ENCODE measurements at regions not wholly inside any gene's neighbourhood (a gene's known extent, or its start where the extent isn't known, plus 50 kb on each side); places are given as distances from the start of the nearest gene placed in this dataset.

DNA sequence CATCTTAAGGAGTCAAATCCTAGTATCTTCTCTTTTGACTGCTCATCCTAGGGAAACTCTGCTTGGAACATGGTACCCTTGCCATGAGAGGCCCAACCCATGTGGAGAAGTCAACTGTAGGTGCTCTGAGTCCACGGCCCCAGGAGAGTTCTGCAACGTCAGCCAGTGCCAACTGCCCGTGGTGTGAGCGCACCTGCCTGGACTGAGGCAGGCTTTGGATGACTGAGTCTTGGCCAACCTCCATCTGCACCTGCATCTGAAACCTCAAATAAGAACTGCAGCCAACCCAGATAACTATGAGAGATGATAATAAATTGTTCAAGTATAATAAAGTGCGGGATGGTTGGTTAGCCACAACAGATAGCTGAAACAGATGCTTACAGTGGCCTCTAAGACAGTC lies 772.0 kb downstream of the TRIML1 start:
- no peak overlapping the region for H3K4me3 ChIP-seq (ENCODE audit: low read depth in 1 of 2, low read length in 2 of 2)
- H3K4me1 ChIP-seq (ENCODE audit: insufficient read depth, low read length), result no peaks in the 10 kb centered on the region
- H3K36me3 ChIP-seq (ENCODE audit: insufficient read depth, low read length), result no peaks in the 10 kb centered on the region
- no peak overlapping the region for H3K27ac ChIP-seq (ENCODE audit: low read depth, low read length)
- H3K9me3 ChIP-seq (ENCODE audit: low read length), result no peaks in the 10 kb centered on the region
- no peaks in the 10 kb centered on the region for H3K27me3 ChIP-seq (ENCODE audit: control insufficient read depth in 1 of 2, insufficient read depth in 2 of 2, low read length in 2 of 2)
- H3K9ac ChIP-seq (ENCODE audit: low read length), result no peak overlapping the region

DNA sequence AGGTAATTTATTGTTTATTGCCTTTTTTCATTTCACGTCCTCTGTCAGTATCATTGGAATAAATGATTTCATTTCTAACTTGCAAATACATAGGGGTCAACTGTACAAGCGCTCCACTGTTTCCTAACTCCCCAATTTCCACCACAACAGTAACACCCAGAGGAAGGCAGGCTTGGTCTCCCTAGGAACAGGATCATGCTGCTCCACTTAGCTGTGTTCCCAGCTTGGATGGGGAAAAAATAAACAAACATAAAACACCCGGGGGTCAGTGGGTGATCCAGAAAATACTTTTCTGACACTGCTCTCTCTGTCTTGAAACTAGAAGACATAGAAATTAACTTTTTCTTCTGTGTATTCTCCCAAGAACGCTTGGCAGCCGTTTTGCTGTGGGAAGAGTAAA lies 772.5 kb downstream of the TRIML1 start:
- Histone ChIP-seq H3K36me3 (ENCODE audit: insufficient read depth, low read length) (no peaks in the 10 kb centered on the region), H3K27me3 (ENCODE audit: control insufficient read depth in 1 of 2, insufficient read depth in 2 of 2, low read length in 2 of 2) (no peaks in the 10 kb centered on the region), H3K4me3 (ENCODE audit: low read depth in 1 of 2, low read length in 2 of 2) (no peak overlapping the region), H3K9ac (ENCODE audit: low read length) (no peak overlapping the region), H3K4me1 (ENCODE audit: insufficient read depth, low read length) (no peaks in the 10 kb centered on the region), H3K27ac (ENCODE audit: low read depth, low read length) (no peak overlapping the region), H3K9me3 (ENCODE audit: low read length) (no peaks in the 10 kb centered on the region)

DNA sequence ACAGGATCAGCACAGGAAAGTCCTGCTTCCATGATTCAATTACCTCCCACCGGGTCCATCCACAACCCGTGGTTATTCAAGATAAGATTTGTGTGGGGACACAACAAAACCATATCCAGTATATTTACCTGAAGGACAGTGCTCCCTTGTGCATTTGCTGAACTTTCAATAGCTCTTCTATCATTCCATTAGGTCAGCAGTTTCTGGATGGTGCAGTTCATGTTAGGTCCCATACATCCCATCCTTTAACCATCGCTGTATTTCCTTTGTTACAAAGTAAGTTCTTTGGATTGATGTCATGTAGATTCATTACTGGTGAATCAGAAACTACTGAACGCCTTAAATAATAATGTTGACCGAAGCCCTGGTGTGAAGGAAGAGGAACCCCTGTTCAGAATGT lies 775.9 kb downstream of the TRIML1 start:
- Histone ChIP-seq H3K9me3 (ENCODE audit: low read length) (no peaks in the 10 kb centered on the region), H3K4me3 (ENCODE audit: low read depth in 1 of 2, low read length in 2 of 2) (no peak overlapping the region), H3K9ac (ENCODE audit: low read length) (no peak overlapping the region), H3K27ac (ENCODE audit: low read depth, low read length) (no peak overlapping the region), H3K27me3 (ENCODE audit: control insufficient read depth in 1 of 2, insufficient read depth in 2 of 2, low read length in 2 of 2) (no peaks in the 10 kb centered on the region), H3K4me1 (ENCODE audit: insufficient read depth, low read length) (no peaks in the 10 kb centered on the region), H3K36me3 (ENCODE audit: insufficient read depth, low read length) (no peaks in the 10 kb centered on the region)

DNA sequence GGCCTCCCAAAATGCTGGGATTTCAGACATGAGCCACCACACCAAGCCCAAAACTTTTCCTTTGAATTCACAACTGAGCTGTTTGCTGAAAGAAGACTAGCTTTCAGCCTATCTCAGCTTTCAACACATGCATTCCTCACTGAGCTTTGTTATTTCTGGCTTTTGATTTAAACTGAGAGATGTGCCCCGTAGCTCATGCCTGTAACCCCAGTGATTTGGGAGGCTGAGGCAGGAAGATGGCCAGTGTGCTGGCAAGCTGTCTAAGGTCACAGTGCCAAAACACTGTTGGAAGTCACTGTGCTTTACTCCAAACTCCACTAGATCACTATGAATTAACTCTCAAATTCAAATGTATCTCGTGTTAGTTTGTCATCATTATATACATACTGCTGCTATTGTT lies 779.5 kb downstream of the TRIML1 start:
- Histone ChIP-seq H3K4me3 (ENCODE audit: low read depth in 1 of 2, low read length in 2 of 2) (no peak overlapping the region), H3K9me3 (ENCODE audit: low read length) (no peaks in the 10 kb centered on the region), H3K27ac (ENCODE audit: low read depth, low read length) (no peak overlapping the region), H3K4me1 (ENCODE audit: insufficient read depth, low read length) (no peaks in the 10 kb centered on the region), H3K27me3 (ENCODE audit: control insufficient read depth in 1 of 2, insufficient read depth in 2 of 2, low read length in 2 of 2) (no peaks in the 10 kb centered on the region), H3K36me3 (ENCODE audit: insufficient read depth, low read length) (no peaks in the 10 kb centered on the region), H3K9ac (ENCODE audit: low read length) (no peak overlapping the region)

DNA sequence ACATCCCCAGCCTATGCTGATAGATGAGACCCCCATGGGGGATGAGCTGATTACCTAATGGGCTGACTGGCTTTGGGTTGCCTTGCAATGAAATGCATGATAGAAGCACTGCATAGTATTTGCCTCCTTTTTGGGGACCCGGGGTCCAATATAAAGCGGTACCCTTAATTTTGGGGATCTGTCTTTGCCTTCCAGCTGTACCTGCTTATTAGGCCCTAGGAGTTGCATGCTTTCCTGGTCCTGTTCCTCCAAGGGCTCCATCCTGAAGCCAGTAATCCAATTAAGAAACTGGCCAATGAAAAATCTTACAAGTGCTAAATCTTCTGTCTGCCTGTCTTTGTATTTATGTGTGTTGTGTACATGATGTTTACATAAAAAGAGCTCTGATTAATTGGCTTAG lies 791.6 kb downstream of the TRIML1 start:
- no peak overlapping the region for H3K9ac ChIP-seq (ENCODE audit: low read length)
- no peaks in the 10 kb centered on the region for H3K36me3 ChIP-seq (ENCODE audit: insufficient read depth, low read length)
- H3K9me3 ChIP-seq (ENCODE audit: low read length), result no peaks in the 10 kb centered on the region
- H3K4me1 ChIP-seq (ENCODE audit: insufficient read depth, low read length), result no peaks in the 10 kb centered on the region
- no peaks in the 10 kb centered on the region for H3K27me3 ChIP-seq (ENCODE audit: control insufficient read depth in 1 of 2, insufficient read depth in 2 of 2, low read length in 2 of 2)
- H3K4me3 ChIP-seq (ENCODE audit: low read depth in 1 of 2, low read length in 2 of 2), result no peak overlapping the region
- H3K27ac ChIP-seq (ENCODE audit: low read depth, low read length), result no peak overlapping the region

DNA sequence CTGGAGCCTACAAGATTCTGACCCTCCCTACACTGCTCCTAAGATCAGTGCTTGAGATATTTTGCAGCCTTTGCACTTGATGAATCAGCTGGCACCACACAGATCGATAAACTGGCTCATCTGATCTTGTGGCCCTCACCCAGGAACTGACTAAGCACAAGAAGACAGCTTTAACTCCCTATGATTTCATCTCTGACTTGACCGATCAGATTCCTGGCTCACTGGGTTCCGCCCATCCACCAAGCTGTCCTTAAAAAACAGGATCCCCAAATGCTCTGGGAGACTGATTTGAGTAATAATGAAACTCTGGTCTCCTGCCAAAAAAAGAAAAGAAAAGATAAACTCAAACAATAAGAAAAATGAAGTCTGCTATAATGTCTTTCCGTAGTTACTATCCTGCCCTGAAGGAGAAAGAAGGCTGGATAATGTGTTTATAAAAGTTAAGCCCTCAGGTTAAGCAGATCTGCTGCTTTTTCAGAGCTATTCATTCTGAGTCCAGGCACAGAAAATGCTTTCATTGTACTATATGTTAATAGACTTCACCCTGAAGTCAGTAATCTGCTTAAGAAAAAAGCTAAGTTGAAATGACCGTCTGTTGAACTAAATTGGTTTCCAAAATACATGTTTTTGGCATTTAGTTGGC lies 795.2 kb downstream of the TRIML1 start:
- Histone ChIP-seq H3K27me3 (ENCODE audit: control insufficient read depth in 1 of 2, insufficient read depth in 2 of 2, low read length in 2 of 2) (no peaks in the 10 kb centered on the region), H3K9ac (ENCODE audit: low read length) (no peak overlapping the region), H3K9me3 (ENCODE audit: low read length) (no peaks in the 10 kb centered on the region), H3K4me1 (ENCODE audit: insufficient read depth, low read length) (no peaks in the 10 kb centered on the region), H3K36me3 (ENCODE audit: insufficient read depth, low read length) (no peaks in the 10 kb centered on the region), H3K27ac (ENCODE audit: low read depth, low read length) (no peak overlapping the region), H3K4me3 (ENCODE audit: low read depth in 1 of 2, low read length in 2 of 2) (no peak overlapping the region)

DNA sequence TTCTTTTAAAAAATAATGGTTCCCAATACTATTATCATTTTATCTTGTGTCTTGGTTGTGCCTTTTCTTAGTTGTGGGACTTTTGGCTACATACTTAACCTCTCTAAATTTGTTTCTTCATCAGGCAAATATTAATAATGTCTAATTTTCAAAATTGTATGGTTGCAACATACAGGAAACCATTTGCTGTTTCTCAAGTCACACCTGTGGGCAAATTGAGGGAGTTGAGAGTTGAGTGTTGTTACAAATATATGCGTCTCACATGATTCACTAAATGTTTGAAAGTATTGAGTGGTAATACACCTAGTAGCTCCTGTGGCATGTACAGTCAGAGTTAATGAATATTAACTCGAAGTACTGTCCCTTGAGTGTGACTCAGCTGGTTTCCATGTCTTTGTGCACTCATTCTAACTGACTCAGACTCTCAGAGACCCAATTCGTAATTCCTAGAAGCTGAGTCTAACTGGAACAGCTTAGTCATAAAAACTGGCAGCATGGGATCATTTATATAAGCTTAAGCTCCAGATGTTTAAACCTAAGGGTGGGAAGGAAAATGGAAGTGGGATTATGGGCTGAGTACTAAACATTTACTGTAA lies 802.4 kb downstream of the TRIML1 start:
- no peaks in the 10 kb centered on the region for H3K4me1 ChIP-seq (ENCODE audit: insufficient read depth, low read length)
- no peaks in the 10 kb centered on the region for H3K27me3 ChIP-seq (ENCODE audit: control insufficient read depth in 1 of 2, insufficient read depth in 2 of 2, low read length in 2 of 2)
- H3K27ac ChIP-seq (ENCODE audit: low read depth, low read length), result no peak overlapping the region
- H3K4me3 ChIP-seq (ENCODE audit: low read depth in 1 of 2, low read length in 2 of 2), result no peak overlapping the region
- no peak overlapping the region for H3K9ac ChIP-seq (ENCODE audit: low read length)
- H3K9me3 ChIP-seq (ENCODE audit: low read length), result no peaks in the 10 kb centered on the region
- H3K36me3 ChIP-seq (ENCODE audit: insufficient read depth, low read length), result no peaks in the 10 kb centered on the region

DNA sequence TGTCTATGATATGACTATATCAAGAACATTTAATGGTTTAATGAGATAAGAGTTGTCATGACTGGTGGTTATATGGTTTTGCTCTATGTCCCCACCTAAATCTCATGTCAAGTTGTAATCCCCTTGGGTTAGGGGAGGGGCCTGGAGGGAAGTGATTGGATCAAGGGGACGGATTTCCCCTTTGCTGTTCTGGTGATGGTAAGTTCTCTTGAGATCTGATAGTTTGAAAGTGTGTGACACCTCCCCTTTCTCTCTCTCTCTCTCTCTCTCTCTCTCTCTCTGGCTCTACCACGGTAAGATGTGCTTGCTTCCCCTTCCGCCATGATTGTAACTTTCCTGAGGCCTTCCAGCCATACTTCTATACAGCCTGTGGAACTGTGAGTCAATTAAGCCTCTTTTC lies 803.4 kb downstream of the TRIML1 start:
- Histone ChIP-seq H3K9me3 (ENCODE audit: low read length) (no peaks in the 10 kb centered on the region), H3K4me3 (ENCODE audit: low read depth in 1 of 2, low read length in 2 of 2) (no peak overlapping the region), H3K27ac (ENCODE audit: low read depth, low read length) (no peak overlapping the region), H3K4me1 (ENCODE audit: insufficient read depth, low read length) (no peaks in the 10 kb centered on the region), H3K9ac (ENCODE audit: low read length) (no peak overlapping the region), H3K36me3 (ENCODE audit: insufficient read depth, low read length) (no peaks in the 10 kb centered on the region), H3K27me3 (ENCODE audit: control insufficient read depth in 1 of 2, insufficient read depth in 2 of 2, low read length in 2 of 2) (no peaks in the 10 kb centered on the region)

DNA sequence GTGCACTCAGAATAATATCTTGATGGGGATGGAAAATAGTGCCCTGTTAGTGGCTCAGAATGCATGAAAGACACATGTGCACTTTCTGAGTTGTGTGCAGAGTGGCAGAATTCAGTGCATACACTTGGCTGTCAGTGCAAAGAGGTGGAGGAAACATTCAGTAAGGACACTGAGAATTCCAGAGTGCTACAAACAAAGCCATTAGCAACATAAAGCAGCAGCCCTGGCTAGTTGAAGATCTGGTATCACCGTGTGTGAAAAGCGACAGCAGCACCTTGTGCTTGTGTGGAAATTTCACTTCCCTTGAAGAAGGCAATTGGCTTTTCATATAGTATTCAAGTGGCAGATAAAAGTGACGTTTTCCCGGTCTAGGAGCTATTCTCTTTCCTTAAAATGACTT lies 810.4 kb downstream of the TRIML1 start:
- H3K4me1 ChIP-seq (ENCODE audit: insufficient read depth, low read length), result no peaks in the 10 kb centered on the region
- no peaks in the 10 kb centered on the region for H3K27me3 ChIP-seq (ENCODE audit: control insufficient read depth in 1 of 2, insufficient read depth in 2 of 2, low read length in 2 of 2)
- no peaks in the 10 kb centered on the region for H3K9me3 ChIP-seq (ENCODE audit: low read length)
- no peak overlapping the region for H3K27ac ChIP-seq (ENCODE audit: low read depth, low read length)
- no peak overlapping the region for H3K9ac ChIP-seq (ENCODE audit: low read length)
- H3K4me3 ChIP-seq (ENCODE audit: low read depth in 1 of 2, low read length in 2 of 2), result no peak overlapping the region
- H3K36me3 ChIP-seq (ENCODE audit: insufficient read depth, low read length), result no peaks in the 10 kb centered on the region

DNA sequence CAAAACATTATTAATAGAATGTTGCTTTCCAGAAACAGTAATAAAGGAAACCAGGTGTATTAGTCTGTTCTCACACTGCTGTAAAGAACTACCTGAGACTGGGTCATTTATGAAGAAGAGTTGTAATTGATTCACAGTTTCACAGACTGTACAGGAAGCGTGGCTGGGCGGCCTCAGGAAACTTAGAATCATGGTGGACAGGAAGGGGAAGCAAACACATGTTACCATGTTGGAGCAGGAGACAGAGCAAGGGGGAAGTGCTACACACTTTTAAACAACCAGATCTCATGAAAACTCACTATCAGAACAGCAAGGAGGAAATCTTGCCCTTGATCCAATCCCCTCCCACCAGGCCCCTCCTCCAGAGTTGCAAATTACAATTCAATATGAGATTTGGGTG lies 815.8 kb downstream of the TRIML1 start:
- Histone ChIP-seq H3K27ac (ENCODE audit: low read depth, low read length) (no peak overlapping the region), H3K4me1 (ENCODE audit: insufficient read depth, low read length) (no peaks in the 10 kb centered on the region), H3K36me3 (ENCODE audit: insufficient read depth, low read length) (no peaks in the 10 kb centered on the region), H3K27me3 (ENCODE audit: control insufficient read depth in 1 of 2, insufficient read depth in 2 of 2, low read length in 2 of 2) (no peaks in the 10 kb centered on the region), H3K9ac (ENCODE audit: low read length) (no peak overlapping the region), H3K4me3 (ENCODE audit: low read depth in 1 of 2, low read length in 2 of 2) (no peak overlapping the region), H3K9me3 (ENCODE audit: low read length) (no peaks in the 10 kb centered on the region)

DNA sequence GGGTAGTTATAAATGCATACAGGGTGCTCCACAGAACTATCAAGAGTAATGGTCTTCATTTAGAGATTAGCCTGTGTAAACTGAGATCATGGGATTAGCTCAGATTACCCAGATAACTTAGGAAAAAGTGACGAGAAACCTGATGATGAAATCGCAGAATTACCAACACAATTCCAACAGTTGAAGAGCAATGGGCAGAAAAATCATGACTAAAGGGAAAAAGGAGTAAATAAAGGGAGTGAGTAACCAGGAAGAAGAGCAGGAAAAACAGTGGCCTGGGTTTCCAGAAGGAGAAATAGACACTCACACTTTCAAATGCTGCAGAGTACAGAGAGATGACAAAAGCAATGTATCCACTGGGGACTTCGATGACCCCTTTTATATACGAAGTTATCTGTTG lies 817.3 kb downstream of the TRIML1 start:
- Histone ChIP-seq H3K9me3 (ENCODE audit: low read length) (no peaks in the 10 kb centered on the region), H3K4me1 (ENCODE audit: insufficient read depth, low read length) (no peaks in the 10 kb centered on the region), H3K27me3 (ENCODE audit: control insufficient read depth in 1 of 2, insufficient read depth in 2 of 2, low read length in 2 of 2) (no peaks in the 10 kb centered on the region), H3K4me3 (ENCODE audit: low read depth in 1 of 2, low read length in 2 of 2) (no peak overlapping the region), H3K27ac (ENCODE audit: low read depth, low read length) (no peak overlapping the region), H3K36me3 (ENCODE audit: insufficient read depth, low read length) (no peaks in the 10 kb centered on the region), H3K9ac (ENCODE audit: low read length) (no peak overlapping the region)

DNA sequence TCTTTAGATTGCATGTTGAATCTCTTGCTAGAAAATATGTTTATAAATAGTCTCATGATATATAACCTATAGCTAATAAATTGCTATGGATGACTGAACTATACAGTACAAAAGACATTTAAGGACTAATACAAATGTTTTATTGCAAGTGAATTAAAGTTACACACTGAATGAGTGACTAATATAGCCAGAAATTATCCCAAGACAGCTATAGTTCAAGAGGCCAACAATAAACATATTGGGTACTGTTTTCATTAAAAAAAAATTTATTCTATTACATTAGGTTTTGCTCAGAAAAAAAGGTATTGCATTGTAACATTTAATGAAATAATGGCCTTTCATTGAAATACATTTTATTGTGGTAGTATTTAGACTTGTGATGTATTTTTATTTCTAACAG lies 819.1 kb downstream of the TRIML1 start:
- Histone ChIP-seq H3K9ac (ENCODE audit: low read length) (no peak overlapping the region), H3K27ac (ENCODE audit: low read depth, low read length) (no peak overlapping the region), H3K36me3 (ENCODE audit: insufficient read depth, low read length) (no peaks in the 10 kb centered on the region), H3K4me1 (ENCODE audit: insufficient read depth, low read length) (no peaks in the 10 kb centered on the region), H3K9me3 (ENCODE audit: low read length) (no peaks in the 10 kb centered on the region), H3K4me3 (ENCODE audit: low read depth in 1 of 2, low read length in 2 of 2) (no peak overlapping the region), H3K27me3 (ENCODE audit: control insufficient read depth in 1 of 2, insufficient read depth in 2 of 2, low read length in 2 of 2) (no peaks in the 10 kb centered on the region)

Data from muscle layer of colon (tissue), 2 donors.